ENCODE measurements at regions not wholly inside any gene's neighbourhood (a gene's known extent, or its start where the extent isn't known, plus 50 kb on each side); places are given as distances from the start of the nearest gene placed in this dataset.

DNA sequence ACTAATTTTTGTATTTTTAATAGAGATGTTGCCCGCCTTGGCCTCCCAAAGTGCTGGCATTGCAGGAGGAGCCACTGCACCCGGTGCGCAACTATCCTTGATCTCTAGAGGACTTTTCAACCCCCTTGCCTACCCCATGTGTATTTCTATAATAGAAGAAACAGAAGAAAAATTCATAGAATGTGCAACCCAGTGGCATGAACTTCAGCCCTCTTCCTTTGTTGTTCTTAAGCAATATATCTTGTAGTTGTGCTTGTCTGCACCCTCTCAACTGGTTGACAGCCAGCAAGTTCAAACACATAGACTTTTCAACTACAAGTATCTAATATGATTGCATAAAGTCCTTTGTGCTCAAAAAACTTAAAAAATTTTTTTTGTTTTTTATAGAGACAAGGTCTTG, 72.3 kb upstream of the NCOA3 start:
- no peak for TF ChIP-seq RAD21 (IDR thresholded peaks at IDR 0.05)
- TF ChIP-seq CTCF (IDR thresholded peaks at IDR 0.05; ENCODE audit: low read depth, low read length, missing input control), result no peak
- TF ChIP-seq TAF1 (conservative IDR thresholded peaks at IDR 0.05), result no peak
- TF ChIP-seq, protein P1, sequence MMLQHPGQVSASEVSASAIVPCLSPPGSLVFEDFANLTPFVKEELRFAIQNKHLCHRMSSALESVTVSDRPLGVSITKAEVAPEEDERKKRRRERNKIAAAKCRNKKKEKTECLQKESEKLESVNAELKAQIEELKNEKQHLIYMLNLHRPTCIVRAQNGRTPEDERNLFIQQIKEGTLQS (IDR thresholded peaks at IDR 0.05), result no peak
- no peak for TF ChIP-seq REST (IDR thresholded peaks at IDR 0.05)
- TF ChIP-seq YY1 (IDR thresholded peaks at IDR 0.05), result no peak
- TF ChIP-seq RXRA (IDR thresholded peaks at IDR 0.05), result no peak
- TF ChIP-seq, protein P2, sequence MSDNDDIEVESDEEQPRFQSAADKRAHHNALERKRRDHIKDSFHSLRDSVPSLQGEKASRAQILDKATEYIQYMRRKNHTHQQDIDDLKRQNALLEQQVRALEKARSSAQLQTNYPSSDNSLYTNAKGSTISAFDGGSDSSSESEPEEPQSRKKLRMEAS (IDR thresholded peaks at IDR 0.05), result no peak
- TF ChIP-seq JUND (IDR thresholded peaks at IDR 0.05), result no peak

Measured in liver (tissue), 3 donors.